Left lung (tissue), 4 donors: ENCODE measurements at regions not wholly inside any gene's neighbourhood (a gene's known extent, or its start where the extent isn't known, plus 50 kb on each side); places are given as distances from the start of the nearest gene placed in this dataset.

Experiments used
- ATAC-seq: fragments of 200-7000 bp; cut with Tn5 transposase; one replicate; pipeline ENCODE4 v1.9.1; 2020; ENCODE audit warnings: moderate library complexity
- DNase-seq, 4 donors: peaks; one replicate each; pipeline ENCODE4 v3.0.0-alpha.2; 2013 to 2020
- H3K27ac ChIP-seq, 2 donors: fragments of 200-600 bp; sonication (generic) in 1 of 2; one replicate each; pipeline versions ENCODE4 v1.5.0 to v1.8.0; 2020 to 2021
- H3K27me3 ChIP-seq, 2 donors: fragments of 200-600 bp; sonication (generic) in 1 of 2; one replicate each; pipeline versions ENCODE4 v1.5.0 to v1.8.0; 2020 to 2021
- H3K36me3 ChIP-seq, 2 donors: fragments of 200-600 bp; sonication (generic) in 1 of 2; one replicate each; pipeline versions ENCODE4 v1.5.0 to v1.8.0; 2020 to 2021
- H3K4me1 ChIP-seq, 2 donors: fragments of 200-600 bp; one replicate each; pipeline ENCODE4 v1.8.0; 2021
- H3K4me3 ChIP-seq, 2 donors: fragments of 200-600 bp; sonication (generic) in 1 of 2; one replicate each; pipeline versions ENCODE4 v1.5.0 to v1.8.0; 2020 to 2021; ENCODE audit warnings: mild to moderate bottlenecking in 1 of 2
- H3K9me3 ChIP-seq, 2 donors: fragments of 200-600 bp; sonication (generic) in 1 of 2; one replicate each; pipeline versions ENCODE4 v1.5.0 to v1.8.0; 2020 to 2021
- intact Hi-C, 2 donors: fragments of 100-400 bp; cut with DNase I; formaldehyde crosslinking; loops; one replicate each; pipeline versions ENCODE4 v1.11.2 to v1.14.2; 2022
- TF ChIP-seq, protein P1 (sequence below), 2 donors: fragments of 200-600 bp; sonication (generic) in 1 of 2; IDR thresholded peaks; one replicate each; pipeline versions ENCODE4 v1.5.0 to v1.8.0; 2021; ENCODE audit warnings: antibody characterized with exemption in 2 of 2
- donor health status: DM: no; HTN: yes; CAD: no.
- donor health status: DM: no; HTN: no; CAD: no.

DNA sequence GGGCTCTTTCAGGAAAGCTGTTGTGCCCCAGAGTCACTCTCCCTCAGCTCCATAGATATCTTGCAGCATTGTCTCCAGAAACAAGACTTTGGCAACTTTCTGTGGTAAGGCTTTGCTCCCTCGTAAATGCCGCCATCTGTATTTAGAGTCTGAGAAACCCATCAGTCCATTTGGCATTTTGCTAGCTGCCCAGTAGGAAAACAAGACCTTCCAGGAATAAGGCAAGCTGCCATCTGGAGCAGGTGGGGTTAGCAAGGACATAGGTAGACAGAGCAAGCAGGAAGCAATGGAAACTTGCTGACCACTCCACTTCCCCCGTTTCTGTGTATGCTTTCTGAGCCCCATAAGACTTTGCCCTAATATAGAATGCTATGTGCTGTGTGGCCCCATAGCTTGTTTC is 131.9 kb downstream of the SPATA19 start:
- Histone ChIP-seq H3K27me3 (peaks cover 0 to 23% of the 10 kb centered on the region in 2 donors), H3K4me3 (no peak overlapping the region), H3K36me3 (no peaks in the 10 kb centered on the region), H3K27ac (no peak overlapping the region), H3K9me3 (no peaks in the 10 kb centered on the region), H3K4me1 (no peaks in the 10 kb centered on the region)
- TF ChIP-seq, protein P1, sequence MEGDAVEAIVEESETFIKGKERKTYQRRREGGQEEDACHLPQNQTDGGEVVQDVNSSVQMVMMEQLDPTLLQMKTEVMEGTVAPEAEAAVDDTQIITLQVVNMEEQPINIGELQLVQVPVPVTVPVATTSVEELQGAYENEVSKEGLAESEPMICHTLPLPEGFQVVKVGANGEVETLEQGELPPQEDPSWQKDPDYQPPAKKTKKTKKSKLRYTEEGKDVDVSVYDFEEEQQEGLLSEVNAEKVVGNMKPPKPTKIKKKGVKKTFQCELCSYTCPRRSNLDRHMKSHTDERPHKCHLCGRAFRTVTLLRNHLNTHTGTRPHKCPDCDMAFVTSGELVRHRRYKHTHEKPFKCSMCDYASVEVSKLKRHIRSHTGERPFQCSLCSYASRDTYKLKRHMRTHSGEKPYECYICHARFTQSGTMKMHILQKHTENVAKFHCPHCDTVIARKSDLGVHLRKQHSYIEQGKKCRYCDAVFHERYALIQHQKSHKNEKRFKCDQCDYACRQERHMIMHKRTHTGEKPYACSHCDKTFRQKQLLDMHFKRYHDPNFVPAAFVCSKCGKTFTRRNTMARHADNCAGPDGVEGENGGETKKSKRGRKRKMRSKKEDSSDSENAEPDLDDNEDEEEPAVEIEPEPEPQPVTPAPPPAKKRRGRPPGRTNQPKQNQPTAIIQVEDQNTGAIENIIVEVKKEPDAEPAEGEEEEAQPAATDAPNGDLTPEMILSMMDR (IDR thresholded peaks at IDR 0.05) = no peak
- ATAC-seq (no peak), DNase-seq (no peak)
- intact Hi-C loops = no loop called here

DNA sequence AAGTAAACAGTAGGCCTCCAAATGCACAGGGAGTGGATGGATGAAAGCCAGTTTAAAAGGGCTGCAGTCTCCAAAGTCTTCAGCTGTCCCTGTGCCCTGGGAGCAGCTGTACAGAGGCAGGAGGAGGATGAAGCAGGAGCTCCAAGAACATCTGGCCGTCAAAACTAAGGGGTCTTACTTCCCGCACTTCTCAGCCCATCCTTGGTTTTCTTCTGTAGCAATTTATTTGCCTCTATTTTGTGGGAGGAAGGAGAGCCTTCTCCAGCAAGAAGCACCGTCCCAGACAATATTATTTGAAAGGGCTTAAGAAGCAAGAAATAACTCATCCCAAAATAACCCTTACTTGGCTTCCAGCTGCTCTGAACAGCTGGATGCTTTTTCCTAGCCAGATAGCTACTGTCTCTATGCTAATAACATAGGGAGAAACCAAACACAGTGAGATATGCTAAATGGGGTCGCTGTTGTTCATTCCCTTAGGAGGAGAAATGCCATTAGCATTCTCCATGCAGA is 133.2 kb downstream of the SPATA19 start:
- Histone ChIP-seq H3K27me3 (peaks cover 0 to 23% of the 10 kb centered on the region in 2 donors), H3K9me3 (no peaks in the 10 kb centered on the region), H3K4me1 (no peaks in the 10 kb centered on the region), H3K27ac (no peak overlapping the region), H3K4me3 (no peak overlapping the region), H3K36me3 (no peaks in the 10 kb centered on the region)
- TF ChIP-seq, protein P1 (IDR thresholded peaks at IDR 0.05) = no peak
- ATAC-seq = no peak
- intact Hi-C loops = no loop called here
- peak in 2 of 4 donors; percentile 76 to 86 for DNase-seq

DNA sequence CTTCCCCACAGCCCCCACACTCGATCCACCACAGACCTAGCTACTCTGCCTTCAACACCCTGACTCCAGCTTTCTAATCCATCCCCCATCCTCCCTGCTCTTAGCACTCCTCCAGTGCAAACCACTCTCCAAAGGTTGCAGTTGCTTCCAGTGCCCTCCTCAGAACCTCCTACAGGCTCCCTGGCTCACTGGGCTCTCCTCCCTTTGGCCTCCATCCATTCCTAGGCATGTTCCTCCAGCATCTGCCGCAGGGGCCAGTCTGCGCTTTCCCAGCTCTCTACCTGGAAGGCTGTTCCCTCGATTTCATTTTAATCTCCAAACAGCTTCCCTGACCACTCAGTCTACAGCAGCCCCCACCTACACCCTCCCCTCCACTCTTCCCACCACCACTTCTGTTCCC is 133.8 kb downstream of the SPATA19 start:
- intact Hi-C loops = no loop called here
- TF ChIP-seq, protein P1 (IDR thresholded peaks at IDR 0.05) = no peak
- no peaks in the 10 kb centered on the region for H3K9me3 ChIP-seq
- H3K27ac ChIP-seq = no peak overlapping the region
- DNase-seq (peak in 1 of 4 donors; percentile 6), ATAC-seq (no peak)
- H3K4me1 ChIP-seq = no peaks in the 10 kb centered on the region
- H3K4me3 ChIP-seq = no peak overlapping the region
- no peaks in the 10 kb centered on the region for H3K36me3 ChIP-seq
- peaks cover 0 to 23% of the 10 kb centered on the region in 2 donors for H3K27me3 ChIP-seq

DNA sequence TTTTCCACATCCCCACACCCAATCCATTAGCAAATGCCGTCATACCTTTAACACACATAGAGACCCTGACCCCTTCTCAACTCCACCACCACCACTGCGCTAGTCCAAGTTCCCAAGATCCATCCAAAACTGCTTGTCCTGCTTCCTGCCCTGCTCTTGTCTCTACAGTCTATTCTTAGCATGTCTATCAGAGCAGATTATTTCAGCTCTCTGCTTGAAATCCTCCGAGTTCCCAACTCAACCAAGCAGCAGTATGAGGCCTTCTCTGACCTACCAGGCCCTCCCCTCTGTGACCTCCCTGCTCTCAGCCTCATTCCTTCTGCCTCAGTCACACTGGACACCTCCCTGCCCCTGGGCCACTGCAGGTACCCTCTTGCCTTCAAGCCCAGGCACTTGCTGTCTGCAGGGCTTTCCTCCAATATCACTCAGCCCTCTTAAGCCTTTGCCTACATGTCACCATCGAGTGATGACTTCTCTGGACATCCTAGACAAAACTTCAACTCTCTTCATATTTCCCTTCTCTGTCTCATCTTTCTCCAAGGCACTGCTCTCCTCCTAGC is 134.6 kb downstream of the SPATA19 start:
- Histone ChIP-seq H3K36me3 (no peaks in the 10 kb centered on the region), H3K27me3 (peaks cover 0 to 25% of the 10 kb centered on the region in 2 donors), H3K9me3 (no peaks in the 10 kb centered on the region), H3K27ac (no peak overlapping the region), H3K4me3 (no peak overlapping the region), H3K4me1 (no peaks in the 10 kb centered on the region)
- intact Hi-C loops = no loop called here
- ATAC-seq = no peak
- TF ChIP-seq, protein P1 (IDR thresholded peaks at IDR 0.05) = no peak
- DNase-seq = no peak

DNA sequence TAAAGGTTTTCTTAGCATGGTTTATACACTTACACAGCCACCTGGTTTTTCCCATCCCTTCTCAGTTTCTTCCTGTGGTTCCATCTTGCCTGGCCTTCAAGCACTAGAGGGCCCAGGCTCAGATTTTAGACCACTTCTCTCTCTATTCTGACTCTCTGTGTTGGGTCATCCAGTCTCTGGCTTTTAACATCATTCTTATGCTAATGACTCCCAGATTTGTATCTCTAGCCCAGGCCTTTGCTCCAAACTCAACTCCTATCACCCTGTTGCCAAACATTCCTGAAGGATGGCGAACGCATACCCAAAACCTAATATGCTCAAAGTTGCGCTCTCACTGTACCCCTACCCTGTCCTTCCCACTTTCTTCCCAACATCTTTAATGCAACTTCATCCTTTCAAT is 135.1 kb downstream of the SPATA19 start:
- Histone ChIP-seq H3K9me3 (no peaks in the 10 kb centered on the region), H3K36me3 (no peaks in the 10 kb centered on the region), H3K27ac (no peak overlapping the region), H3K4me3 (no peak overlapping the region), H3K27me3 (peaks cover 0 to 21% of the 10 kb centered on the region in 2 donors), H3K4me1 (no peaks in the 10 kb centered on the region)
- intact Hi-C loops = no loop called here
- ATAC-seq = no peak
- no peak for DNase-seq
- TF ChIP-seq, protein P1 (IDR thresholded peaks at IDR 0.05) = no peak
